Suprapubic skin (tissue), 4 donors: ENCODE measurements at regions not wholly inside any gene's neighbourhood (a gene's known extent, or its start where the extent isn't known, plus 50 kb on each side); places are given as distances from the start of the nearest gene placed in this dataset.
"Not testable (repeated sequence)": the region's sequence is repeated elsewhere in the genome, so short reads cannot be mapped to it uniquely, and the experiment has no call there.

ENCODE experiments used
- DNase-seq, 2 donors: peaks; one replicate each; pipeline ENCODE4 v3.0.0-alpha.2; 2019; ENCODE audit warnings: low spot score in 2 of 2
- H3K27ac ChIP-seq: fragments of 200-600 bp; sonication (generic); one replicate; pipeline ENCODE4 v1.5.1; 2019
- H3K27me3 ChIP-seq: fragments of 200-600 bp; sonication (generic); one replicate; pipeline ENCODE4 v1.5.1; 2019
- H3K36me3 ChIP-seq: fragments of 200-600 bp; sonication (generic); one replicate; pipeline ENCODE4 v1.5.1; 2019
- H3K4me1 ChIP-seq: fragments of 200-600 bp; sonication (generic); one replicate; pipeline ENCODE4 v1.5.1; 2019
- H3K4me3 ChIP-seq: fragments of 200-600 bp; sonication (generic); one replicate; pipeline ENCODE4 v1.5.1; 2019; ENCODE audit warnings: mild to moderate bottlenecking
- H3K9me3 ChIP-seq: fragments of 200-600 bp; sonication (generic); one replicate; pipeline ENCODE4 v1.5.1; 2019
- CTCF ChIP-seq, 2 donors: fragments of 200-600 bp in 1 of 2; fragments of 450-650 bp in 1 of 2; sonication (generic) in 1 of 2; IDR thresholded peaks; one replicate each; pipeline ENCODE4 v1.5.1; 2016 to 2019; ENCODE audit warnings: antibody characterized with exemption in 2 of 2, mild to moderate bottlenecking in 1 of 2, moderate library complexity in 1 of 2
- EP300 ChIP-seq: sonication (generic); formaldehyde crosslinking; IDR thresholded peaks from one replicate; pipeline ENCODE4 v1.6.1; 2017; ENCODE audit warnings: antibody characterized with exemption
- POLR2A ChIP-seq, 2 donors: fragments of 450-650 bp; IDR thresholded peaks; one replicate each; pipeline ENCODE4 v1.6.1; 2017; ENCODE audit warnings: antibody characterized with exemption in 2 of 2, mild to moderate bottlenecking in 2 of 2, moderate library complexity in 2 of 2
- POLR2AphosphoS5 ChIP-seq, 3 donors: sonication (generic); formaldehyde crosslinking; IDR thresholded peaks; one replicate each; pipeline ENCODE4 v1.6.1; 2017; ENCODE audit warnings: antibody characterized with exemption in 3 of 3
- WGBS: methylation state at CpG from one replicate; pipeline ENCODE4 v1.1.5; 2018; 5-methylcytosine and 5-hydroxymethylcytosine counted together

- 64% methylated on average over 2 of the region's 2 CpGs for WGBS
- H3K36me3 ChIP-seq = no peaks in the 10 kb centered on the region
- no peak overlapping the region for H3K4me3 ChIP-seq
- no peaks in the 10 kb centered on the region for H3K9me3 ChIP-seq
- no peaks in the 10 kb centered on the region for H3K27me3 ChIP-seq
- TF ChIP-seq EP300 (no peak), CTCF (IDR thresholded peaks at IDR 0.05) (no peak), POLR2A (IDR thresholded peaks at IDR 0.05) (no peak), POLR2AphosphoS5 (IDR thresholded peaks at IDR 0.05) (no peak)
- no peak for DNase-seq
- H3K4me1 ChIP-seq = no peaks in the 10 kb centered on the region
- no peak overlapping the region for H3K27ac ChIP-seq
Observed at GRCh38 chr9:74140141-74140540, 357.0 kb upstream of the RORB start.

DNA sequence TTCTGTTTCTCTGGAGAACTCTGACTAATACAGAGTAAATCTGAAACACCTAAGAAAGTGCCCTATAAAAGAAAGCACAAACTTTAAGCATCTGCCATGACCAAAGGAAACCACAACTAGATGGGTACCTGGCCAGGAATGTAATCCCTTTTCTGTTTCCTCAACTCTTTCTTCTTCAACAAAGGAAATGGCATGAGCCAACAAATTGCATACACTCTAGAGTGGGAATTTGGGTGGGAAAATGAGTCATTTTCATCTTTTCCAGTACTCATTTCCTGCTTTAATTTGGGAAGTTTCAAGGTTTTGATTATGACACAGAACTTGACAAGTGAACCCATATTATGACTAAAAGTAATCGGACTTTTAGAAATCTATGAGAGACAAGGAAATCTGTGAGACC is 349.2 kb upstream of the RORB start:
- TF ChIP-seq POLR2AphosphoS5 (IDR thresholded peaks at IDR 0.05) (no peak), POLR2A (IDR thresholded peaks at IDR 0.05) (no peak), EP300 (no peak), CTCF (IDR thresholded peaks at IDR 0.05) (no peak)
- H3K9me3 ChIP-seq = no peaks in the 10 kb centered on the region
- WGBS = 95% methylated on average over 1 of the region's 1 CpG
- no peaks in the 10 kb centered on the region for H3K27me3 ChIP-seq
- H3K36me3 ChIP-seq = no peaks in the 10 kb centered on the region
- DNase-seq = no peak
- no peaks in the 10 kb centered on the region for H3K4me1 ChIP-seq
- H3K4me3 ChIP-seq = no peak overlapping the region
- H3K27ac ChIP-seq = no peak overlapping the region

- WGBS = 86% methylated on average over 3 of the region's 3 CpGs
- no peak for DNase-seq
- no peak for TF ChIP-seq CTCF (IDR thresholded peaks at IDR 0.05)
- TF ChIP-seq POLR2A (IDR thresholded peaks at IDR 0.05) = no peak
- TF ChIP-seq EP300 = no peak
- TF ChIP-seq POLR2AphosphoS5 (IDR thresholded peaks at IDR 0.05) = no peak
Observed at GRCh38 chr9:74172874-74173273, 324.3 kb upstream of the RORB start.

GRCh38 chr9:74173284-74173683 is 323.9 kb upstream of the RORB start:
- H3K27ac ChIP-seq = no peak overlapping the region
- H3K4me1 ChIP-seq = no peaks in the 10 kb centered on the region
- no peak for DNase-seq
- H3K9me3 ChIP-seq = no peaks in the 10 kb centered on the region
- TF ChIP-seq EP300 (no peak), CTCF (IDR thresholded peaks at IDR 0.05) (no peak), POLR2AphosphoS5 (IDR thresholded peaks at IDR 0.05) (no peak), POLR2A (IDR thresholded peaks at IDR 0.05) (no peak)
- H3K4me3 ChIP-seq = no peak overlapping the region
- H3K27me3 ChIP-seq = no peaks in the 10 kb centered on the region
- 85% methylated on average over 5 of the region's 5 CpGs for WGBS
- no peaks in the 10 kb centered on the region for H3K36me3 ChIP-seq

More at GRCh38 chr9:74172874-74173273, 324.3 kb upstream of the RORB start:
- Histone ChIP-seq H3K4me1 (no peaks in the 10 kb centered on the region), H3K9me3 (no peaks in the 10 kb centered on the region), H3K27me3 (no peaks in the 10 kb centered on the region), H3K27ac (no peak overlapping the region), H3K4me3 (no peak overlapping the region), H3K36me3 (no peaks in the 10 kb centered on the region)

GRCh38 chr9:74197771-74198170 is 299.4 kb upstream of the RORB start:
- H3K27ac ChIP-seq, H3K4me3 ChIP-seq, H3K27me3 ChIP-seq, DNase-seq, H3K4me1 ChIP-seq, H3K36me3 ChIP-seq, H3K9me3 ChIP-seq: not testable (repeated sequence)
- WGBS = 97% methylated on average over 3 of the region's 24 CpGs

- no peaks in the 10 kb centered on the region for H3K9me3 ChIP-seq
- TF ChIP-seq POLR2AphosphoS5 (IDR thresholded peaks at IDR 0.05) = no peak
- TF ChIP-seq CTCF (IDR thresholded peaks at IDR 0.05) = no peak
- WGBS = 65% methylated on average over 4 of the region's 4 CpGs
- no peak for DNase-seq
- H3K4me3 ChIP-seq = no peak overlapping the region
- H3K27me3 ChIP-seq = no peaks in the 10 kb centered on the region
- no peaks in the 10 kb centered on the region for H3K36me3 ChIP-seq
- H3K4me1 ChIP-seq = no peaks in the 10 kb centered on the region
- no peak overlapping the region for H3K27ac ChIP-seq
Observed at GRCh38 chr9:74205056-74205455, 292.1 kb upstream of the RORB start.
